Left kidney (tissue), 1 donor: ENCODE measurements at regions not wholly inside any gene's neighbourhood (a gene's known extent, or its start where the extent isn't known, plus 50 kb on each side); places are given as distances from the start of the nearest gene placed in this dataset.
A peak's percentile ranks its signal among the peaks of the same experiment; 100 is the strongest.

ENCODE experiments used
- DNase-seq: peaks from one replicate; pipeline ENCODE4 v3.0.0-alpha.2; 2013

DNA sequence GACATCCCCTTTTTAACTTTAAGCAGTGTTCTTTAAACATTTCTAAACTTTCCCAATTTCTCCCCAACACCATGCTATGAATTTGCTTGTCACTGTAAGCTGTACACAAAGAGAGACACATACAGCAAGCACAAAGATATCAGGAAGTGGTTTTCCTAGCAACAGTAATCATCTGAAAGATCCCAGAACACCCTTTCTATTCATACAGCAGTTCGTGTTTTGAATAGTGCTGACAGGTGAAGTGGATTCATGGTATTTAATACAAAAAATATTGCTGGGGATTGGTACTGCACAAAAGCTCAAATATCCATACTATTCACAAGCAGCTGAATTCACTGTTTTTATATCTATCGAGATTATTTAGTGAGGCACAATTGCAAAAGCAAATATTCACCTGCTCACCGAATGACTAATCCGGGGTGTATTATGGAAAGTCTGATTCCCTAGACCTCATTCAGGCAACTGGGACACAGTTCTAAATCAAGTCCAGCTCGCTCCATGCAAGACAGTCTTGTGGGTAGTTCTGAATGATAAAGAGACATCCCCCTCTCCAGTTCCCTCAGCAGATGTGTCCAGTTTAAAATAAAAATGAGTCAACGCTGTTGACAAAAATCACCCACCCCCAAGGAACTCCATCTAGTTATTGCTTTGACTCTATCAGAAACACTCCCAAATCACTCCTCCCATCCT lies 107.1 kb upstream of the TSHZ2 start:
- DNase-seq: no peak

DNA sequence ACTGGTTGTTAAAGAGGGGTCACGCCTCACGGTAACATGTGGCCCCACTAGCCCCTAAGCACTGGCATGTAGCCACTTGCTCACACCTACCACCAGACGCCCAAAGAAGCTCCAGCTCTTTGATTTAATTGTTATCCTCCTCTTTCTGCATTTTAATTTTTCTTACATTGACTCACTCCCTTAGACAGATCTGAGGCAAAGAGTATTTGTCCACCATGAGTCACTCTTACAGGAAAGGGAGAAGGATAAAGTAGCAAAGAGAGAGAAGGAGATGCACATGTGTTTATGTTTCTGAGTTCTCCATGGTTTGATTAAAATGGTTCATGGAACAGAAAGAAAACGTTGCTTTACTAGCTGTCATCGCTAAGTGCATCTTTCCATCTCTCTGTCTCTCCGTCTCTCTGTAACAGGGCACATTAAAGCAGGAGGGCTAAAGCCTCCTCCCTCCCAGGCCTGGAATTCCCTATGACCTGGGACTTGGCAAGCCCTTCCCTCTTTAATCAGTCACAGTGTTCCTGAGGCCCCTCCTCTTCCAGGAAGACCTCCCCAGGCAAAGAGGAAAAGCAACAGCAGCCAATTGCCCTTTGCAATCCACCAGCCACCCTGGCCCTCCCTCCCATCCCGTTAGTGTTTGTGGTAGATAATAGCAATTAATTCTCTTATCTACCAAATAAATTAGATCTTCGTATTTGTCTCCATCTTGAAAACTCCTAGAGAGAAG lies 112.8 kb upstream of the TSHZ2 start:
- DNase-seq: no peak

GRCh38 chr20:52852714-52853113 lies 119.4 kb upstream of the TSHZ2 start:
- peak; percentile 3 for DNase-seq

DNA sequence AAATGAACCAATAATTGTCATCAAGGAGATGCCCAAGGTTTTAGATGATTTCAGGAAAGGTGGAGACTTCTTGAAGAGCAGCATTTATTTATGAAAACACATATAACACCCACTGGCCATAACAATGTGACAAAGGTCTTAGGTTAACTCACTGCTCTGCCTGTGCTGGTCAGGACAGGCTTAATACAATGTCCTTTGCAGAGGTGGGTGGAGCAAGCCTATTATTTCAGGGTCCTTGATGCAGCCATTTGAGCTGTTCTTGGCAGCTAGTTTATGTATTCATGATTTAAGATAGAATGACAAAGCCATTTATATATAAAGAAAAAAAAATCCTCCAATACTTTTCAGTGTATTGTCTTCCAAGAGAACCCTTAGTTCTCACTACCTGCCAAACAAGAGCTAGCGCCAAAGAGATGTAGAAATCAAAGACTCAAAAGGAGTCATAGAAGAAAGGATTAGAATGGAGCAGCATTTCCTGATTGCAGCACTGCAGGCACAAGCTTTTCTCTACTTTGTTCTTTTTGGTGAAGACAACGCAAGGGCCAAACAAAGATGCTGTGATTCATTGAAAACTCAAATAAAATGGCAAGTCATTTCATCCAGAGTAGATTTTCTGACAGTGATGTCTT lies 124.3 kb upstream of the TSHZ2 start:
- DNase-seq: no peak

- DNase-seq: no peak
Observed at GRCh38 chr20:52847029-52847660, 125.0 kb upstream of the TSHZ2 start.

GRCh38 chr20:52845044-52845443 lies 127.1 kb upstream of the TSHZ2 start:
- DNase-seq: no peak

- DNase-seq: no peak
Observed at GRCh38 chr20:52843425-52843824, 128.7 kb upstream of the TSHZ2 start.

GRCh38 chr20:52841003-52841402 lies 131.2 kb upstream of the TSHZ2 start:
- no peak for DNase-seq

GRCh38 chr20:52840041-52840440 lies 132.1 kb upstream of the TSHZ2 start:
- DNase-seq: no peak

DNA sequence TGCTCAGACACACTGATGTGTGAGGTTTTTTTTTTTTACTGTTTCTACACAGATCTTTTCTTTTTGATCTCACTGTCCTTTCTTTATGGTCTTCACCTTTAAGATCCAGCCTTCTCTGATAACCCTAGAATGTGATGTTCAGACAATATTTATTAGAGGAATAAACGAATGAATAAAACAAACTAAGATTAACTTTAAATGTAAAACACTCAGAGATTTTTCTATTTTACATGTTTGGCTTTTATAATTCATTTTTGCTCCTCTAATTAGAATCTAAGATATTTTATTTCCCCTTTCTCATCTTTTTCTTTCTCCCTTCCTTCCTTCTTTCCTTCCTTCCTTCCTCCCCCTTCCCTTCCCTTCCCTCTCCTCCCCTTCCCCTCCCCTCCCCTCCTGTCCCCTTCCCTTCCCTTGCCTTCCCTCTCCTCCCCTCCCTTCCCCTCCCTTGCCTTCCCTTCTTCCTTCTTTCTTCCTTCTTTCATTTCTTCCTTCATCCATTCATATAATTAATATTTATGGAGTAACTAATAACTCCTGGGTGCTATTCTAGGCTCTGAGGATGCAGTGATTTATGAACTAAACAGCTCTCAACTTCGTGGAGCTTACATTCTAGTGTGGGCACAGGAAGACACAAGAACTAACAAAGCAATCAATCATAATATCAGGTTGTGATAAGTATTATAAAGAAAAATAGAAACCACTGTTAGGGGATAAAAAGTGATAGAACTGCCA lies 133.5 kb upstream of the TSHZ2 start:
- DNase-seq: no peak

DNA sequence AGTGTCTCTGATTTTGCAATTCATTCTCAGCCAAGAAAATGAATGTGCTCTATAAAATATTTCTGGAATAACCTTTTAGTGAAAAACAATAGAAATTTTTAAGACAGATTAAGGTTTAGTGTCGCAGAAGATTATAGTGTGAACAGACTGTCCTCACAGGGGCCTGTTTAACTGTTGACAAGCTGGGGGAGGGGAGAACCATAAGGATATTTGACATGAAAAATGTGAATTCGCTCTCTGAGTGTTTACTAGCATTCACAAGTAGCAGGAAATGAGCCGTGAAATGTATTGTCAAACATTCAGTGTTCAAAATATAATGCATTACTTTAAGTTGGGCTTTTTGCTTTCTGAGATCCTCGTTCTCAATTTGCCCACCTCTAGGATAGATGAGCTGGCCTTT lies 134.8 kb upstream of the TSHZ2 start:
- no peak for DNase-seq

DNA sequence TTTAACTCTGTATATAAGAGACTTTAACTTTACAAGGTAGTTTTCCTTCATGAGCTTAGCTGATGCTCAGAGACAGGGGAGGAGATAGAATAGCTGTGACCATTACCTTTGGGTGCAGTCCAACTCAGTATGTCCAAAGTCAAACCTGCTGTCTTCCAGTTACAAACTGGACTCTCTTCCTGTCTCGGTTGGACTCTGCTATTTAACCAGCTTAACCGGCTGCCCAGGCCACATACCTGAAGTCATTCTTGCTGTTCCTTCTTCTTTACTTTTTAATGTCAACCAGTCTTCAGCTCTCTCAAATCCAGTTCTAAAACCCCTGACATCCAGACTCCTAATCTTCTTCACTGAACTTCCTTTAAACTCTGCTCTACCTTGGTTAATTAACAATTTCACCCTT lies 138.3 kb upstream of the TSHZ2 start:
- no peak for DNase-seq

DNA sequence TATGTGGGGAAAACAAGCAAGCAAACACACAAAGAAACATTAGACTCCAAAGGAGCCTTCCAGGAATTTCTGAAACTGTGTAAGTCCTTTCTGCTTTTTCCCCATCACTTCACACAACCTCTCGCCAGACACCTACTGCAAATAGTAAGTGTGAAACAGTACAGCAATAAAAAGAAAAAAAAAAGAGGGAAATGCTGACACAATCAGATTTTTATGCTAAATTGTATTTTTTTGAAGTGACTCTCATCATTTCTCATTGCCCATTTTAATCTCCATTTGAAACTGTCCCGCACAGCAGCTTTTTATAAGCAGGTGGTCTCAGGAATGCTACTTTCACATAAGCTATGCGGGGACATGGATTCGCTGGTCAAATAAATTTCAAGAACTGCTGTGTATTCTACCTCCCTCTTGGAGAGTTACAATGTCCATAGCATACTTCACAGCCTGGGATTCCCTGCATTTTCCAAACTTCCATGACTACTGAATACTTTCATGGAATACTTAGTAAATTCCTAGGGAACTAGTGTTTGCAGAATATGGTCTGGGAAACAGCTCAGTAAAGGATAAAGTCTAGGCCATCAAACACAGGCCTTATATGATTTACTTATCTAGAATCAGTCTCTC lies 139.9 kb upstream of the TSHZ2 start:
- no peak for DNase-seq

DNA sequence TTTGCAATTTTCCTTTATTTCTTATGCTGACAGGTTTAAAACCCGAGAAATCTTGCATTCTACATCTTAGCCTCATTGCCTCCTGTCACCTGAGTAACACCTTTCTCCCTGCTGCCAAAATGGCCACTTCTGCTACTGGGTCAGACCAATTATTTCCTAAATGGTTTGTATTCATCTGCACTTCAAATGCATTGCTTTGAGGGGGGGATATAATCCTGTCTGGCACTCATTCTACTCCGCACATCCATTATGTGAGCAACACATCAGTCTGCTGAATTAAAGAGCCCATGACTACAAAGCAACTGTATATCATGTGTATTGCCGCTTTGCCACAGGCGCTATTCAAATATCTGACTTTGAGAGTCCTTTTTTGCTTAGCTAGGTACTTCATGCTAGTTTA lies 141.6 kb upstream of the TSHZ2 start:
- DNase-seq: no peak

DNA sequence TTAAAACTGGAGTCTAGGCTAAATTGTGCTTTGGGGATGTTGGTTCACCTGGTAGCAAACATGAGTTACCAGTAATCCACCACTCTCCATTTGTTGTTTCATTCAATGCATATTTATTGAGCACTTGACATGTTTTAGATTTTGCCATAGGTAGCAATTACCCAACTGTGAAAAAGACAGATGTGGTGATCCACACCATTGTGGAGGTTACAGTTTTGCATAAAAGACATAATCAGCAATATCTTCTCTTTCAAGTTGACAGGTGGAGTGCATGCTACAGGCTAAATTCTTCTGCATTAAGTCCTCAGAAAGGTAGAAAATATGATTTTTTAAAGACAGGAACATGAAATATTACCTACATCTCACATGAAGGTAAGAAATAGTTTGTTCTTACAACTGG lies 143.0 kb upstream of the TSHZ2 start:
- DNase-seq: no peak

- no peak for DNase-seq
Observed at GRCh38 chr20:52828199-52828598, 144.0 kb upstream of the TSHZ2 start.

DNA sequence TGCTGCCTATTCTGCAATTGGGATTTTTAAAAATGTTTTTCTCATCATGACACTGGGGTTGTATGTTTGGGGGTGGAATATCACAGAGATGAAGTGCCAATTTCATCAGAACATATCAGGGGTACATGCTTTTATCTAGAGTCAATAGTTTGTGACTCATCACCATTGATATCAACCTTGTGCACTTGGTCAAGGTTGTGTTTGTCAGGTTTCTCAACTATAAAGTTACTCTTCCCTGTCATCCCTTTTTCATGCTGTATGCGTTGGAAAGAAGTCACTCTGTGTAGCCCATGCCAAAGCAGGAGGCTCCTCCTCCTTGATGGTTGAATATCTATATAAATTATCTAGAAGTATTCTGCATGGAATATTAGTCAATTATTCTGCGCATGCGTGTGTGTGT lies 145.4 kb upstream of the TSHZ2 start:
- DNase-seq: no peak

- no peak for DNase-seq
Observed at GRCh38 chr20:52826321-52826720, 145.8 kb upstream of the TSHZ2 start.

DNA sequence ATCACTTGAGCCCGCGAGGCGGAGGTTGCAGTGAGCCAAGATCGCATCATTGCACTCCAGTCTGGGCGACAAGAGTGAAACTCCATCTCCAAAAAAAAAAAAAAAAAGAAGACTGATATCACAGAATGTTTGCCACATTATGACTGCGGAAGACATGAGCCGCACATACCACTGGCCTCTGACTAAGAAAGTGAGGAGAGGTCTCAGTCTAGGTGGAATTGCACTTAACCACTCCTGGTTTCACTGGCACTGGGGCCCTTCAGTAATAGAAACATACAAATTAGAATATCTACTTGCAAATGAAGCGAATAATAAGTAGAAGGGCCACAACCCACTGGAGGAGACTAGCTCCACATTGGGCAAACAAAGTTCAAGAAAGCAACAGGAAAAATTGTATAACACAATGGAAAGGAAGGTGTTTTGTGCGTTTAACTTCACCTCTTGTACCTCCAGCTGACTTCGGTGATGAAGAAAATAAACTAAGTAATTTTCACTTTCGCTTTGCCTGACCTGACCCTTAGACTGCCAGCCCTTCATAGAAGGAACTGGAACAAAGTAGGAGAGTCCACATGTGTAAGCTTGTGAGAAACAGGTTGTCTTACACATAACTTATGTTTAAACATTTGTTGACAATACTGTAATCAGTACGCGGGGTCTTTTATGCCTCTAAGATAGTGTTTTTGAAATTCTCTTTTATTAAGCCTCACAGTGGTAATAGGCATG lies 147.5 kb upstream of the TSHZ2 start:
- no peak for DNase-seq

DNA sequence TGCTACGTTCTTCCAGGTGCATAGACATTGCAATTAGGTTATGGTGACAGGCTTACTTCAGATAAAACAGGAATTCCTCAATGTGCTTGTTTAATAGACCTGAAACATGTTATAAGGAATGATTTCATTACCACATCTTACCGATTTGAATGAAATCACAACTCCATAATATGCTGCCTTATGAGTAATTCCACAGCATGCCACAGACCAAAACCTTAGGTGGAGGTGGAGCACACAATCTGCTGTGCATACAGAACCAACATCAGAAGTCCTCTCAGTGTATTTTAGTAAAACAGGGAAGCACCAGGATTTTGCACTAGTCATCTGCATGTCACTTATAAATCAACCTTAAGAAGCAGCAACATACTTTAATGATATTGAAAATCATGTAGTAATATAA lies 148.9 kb upstream of the TSHZ2 start:
- DNase-seq: no peak

DNA sequence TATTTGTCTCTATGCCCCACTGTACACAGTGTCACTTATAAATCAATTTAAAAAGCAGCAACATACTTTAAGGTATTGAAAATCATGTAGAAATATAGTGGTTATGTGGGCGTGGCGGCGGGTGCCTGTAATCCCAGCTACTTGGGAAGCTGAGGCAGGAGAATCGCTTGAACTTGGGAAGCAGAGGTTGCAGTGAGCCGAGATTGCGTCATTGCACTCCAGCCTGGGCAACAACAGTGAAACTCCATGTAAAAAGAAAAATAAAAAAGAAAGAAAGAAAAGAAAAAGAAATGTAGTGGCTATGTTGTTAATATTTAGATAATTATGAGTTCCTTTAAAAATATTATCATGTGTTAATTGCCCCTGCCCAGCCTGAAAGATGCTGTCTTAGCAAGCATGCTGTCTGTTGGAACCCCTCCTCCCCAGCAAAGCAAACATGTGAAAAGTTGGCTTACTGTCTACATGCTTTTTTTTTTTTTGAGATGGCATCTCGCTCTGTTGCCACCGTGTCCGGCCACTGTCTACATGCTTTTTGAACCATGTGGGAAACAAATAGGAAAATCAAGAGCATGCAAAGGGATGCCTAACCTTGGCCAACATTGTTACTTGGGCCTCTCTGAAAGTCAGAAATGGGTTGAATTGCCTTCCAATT lies 151.4 kb upstream of the TSHZ2 start:
- no peak for DNase-seq
